Natural killer cell treated with Interleukin-12 subunit alpha and Interleukin-12 subunit beta and Interleukin-15 and Interleukin-18, amount 100 ng/mL, for 72 hours (primary cell): ENCODE measurements at regions not wholly inside any gene's neighbourhood (a gene's known extent, or its start where the extent isn't known, plus 50 kb on each side); places are given as distances from the start of the nearest gene placed in this dataset.
"Not testable (repeated sequence)": the region's sequence is repeated elsewhere in the genome, so short reads cannot be mapped to it uniquely, and the experiment has no call there.

ENCODE experiments used
- ATAC-seq, 2 donors: fragments of 150-1000 bp; cut with Tn5 transposase in 1 of 2; sonication (Bioruptor Pico), chemical (Tn5 transposase) in 1 of 2; 2 replicates each; pipeline ENCODE4 v1.10.0; 2021
- DNase-seq: peaks from one replicate; pipeline ENCODE4 v3.0.0; 2022; ENCODE audit warnings: low spot score
- H3K27ac Mint-ChIP-seq, 2 donors: 1 replicate in 1 of 2; 2 replicates in 1 of 2; pipeline ENCODE4 v1.8.0; 2022; ENCODE audit warnings: mixed read lengths in 2 of 2, mild to moderate bottlenecking in 1 of 2, moderate library complexity in 1 of 2
- H3K27me3 Mint-ChIP-seq, 2 donors: 1 replicate in 1 of 2; 2 replicates in 1 of 2; pipeline ENCODE4 v1.8.0; 2022; ENCODE audit warnings: mixed read lengths in 2 of 2
- H3K36me3 Mint-ChIP-seq: one replicate; pipeline ENCODE4 v1.8.0; 2022; ENCODE audit warnings: mixed read lengths
- H3K4me1 Mint-ChIP-seq, 2 donors: 1 replicate in 1 of 2; 2 replicates in 1 of 2; pipeline ENCODE4 v1.8.0; 2022; ENCODE audit warnings: low read depth in 2 of 2, mixed read lengths in 2 of 2, mild to moderate bottlenecking in 1 of 2
- H3K4me3 Mint-ChIP-seq: one replicate; pipeline ENCODE4 v1.8.0; 2022; ENCODE audit warnings: mixed read lengths
- H3K9me3 Mint-ChIP-seq: 2 replicates; pipeline ENCODE4 v1.8.0; 2022; ENCODE audit warnings: mixed read lengths

DNA sequence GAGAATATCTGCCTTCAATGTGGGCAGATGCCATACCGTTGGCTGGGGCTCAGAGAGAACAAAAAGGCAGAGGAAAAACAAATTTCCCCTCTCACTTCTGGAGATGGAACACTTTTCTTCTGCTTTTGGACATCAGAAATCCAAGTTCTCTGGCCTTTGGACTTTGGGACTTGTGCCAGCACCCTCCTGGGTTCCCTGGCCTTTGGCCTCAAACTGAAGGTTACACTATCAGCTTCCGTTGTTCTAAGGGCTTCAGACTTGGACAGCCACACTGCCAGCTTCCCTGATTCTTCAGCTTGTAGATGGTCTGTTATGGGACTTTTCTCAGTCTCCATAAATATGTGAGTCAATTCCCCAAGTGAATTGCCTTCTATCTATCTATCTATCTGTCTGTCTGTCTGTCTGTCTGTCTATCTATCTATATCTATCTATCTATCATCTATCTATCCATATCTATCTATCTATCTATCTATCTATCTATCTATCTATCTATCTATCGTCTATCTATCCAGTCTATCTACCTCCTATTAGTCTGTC lies 778.1 kb upstream of the TMPRSS15 start:
- Mint-ChIP-seq H3K9me3 (peaks cover 11% of the 10 kb centered on the region), H3K4me1 (no peaks in the 10 kb centered on the region), H3K36me3 (no peaks in the 10 kb centered on the region), H3K4me3 (no peak overlapping the region), H3K27ac (no peak overlapping the region), H3K27me3 (no peaks in the 10 kb centered on the region)
- ATAC-seq (no peak), DNase-seq (no peak)

DNA sequence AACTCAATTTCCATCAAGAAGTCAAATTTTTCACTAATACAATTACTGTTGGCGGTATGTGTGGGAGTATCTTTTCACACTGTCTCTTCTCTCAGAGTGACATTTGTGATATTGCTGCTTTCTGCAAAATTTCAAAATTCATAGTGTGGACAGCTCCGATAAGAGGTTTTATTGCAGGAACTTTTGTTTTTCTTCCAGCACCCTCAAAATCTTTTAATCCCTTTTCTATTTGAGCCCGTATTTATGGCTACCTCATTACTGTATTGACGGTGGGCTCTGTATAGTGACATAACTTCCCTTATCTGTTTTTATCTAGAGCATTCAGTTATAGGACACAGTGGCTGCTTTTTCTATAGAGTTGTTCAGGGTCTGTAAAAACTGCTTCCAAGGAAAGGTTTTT lies 794.4 kb upstream of the TMPRSS15 start:
- no peak for ATAC-seq
- peaks cover 23% of the 10 kb centered on the region for H3K9me3 Mint-ChIP-seq
- H3K4me3 Mint-ChIP-seq = no peak overlapping the region
- peaks cover 4% of the 10 kb centered on the region for H3K36me3 Mint-ChIP-seq
- DNase-seq = no peak
- H3K4me1 Mint-ChIP-seq = no peaks in the 10 kb centered on the region
- H3K27ac Mint-ChIP-seq = no peak overlapping the region
- no peaks in the 10 kb centered on the region for H3K27me3 Mint-ChIP-seq

DNA sequence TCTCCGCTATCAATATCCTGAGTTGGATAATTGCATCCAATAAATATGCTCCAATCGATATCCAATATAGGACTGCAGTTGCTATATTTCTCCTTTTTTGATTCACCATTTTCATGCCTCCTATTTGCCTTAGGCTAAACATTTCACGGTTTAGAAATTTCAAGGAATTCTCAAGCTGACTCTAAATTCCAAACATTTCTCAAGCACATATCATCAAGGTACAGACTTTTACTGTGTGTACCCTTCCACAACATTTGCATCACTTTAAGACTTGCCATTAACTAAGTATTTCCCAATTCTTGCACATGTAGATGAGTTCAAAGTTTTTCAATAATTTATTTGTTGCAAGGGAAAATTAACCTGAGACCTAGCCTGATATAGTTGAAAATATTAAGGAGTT lies 795.2 kb upstream of the TMPRSS15 start:
- Mint-ChIP-seq H3K27me3 (no peaks in the 10 kb centered on the region), H3K4me3 (no peak overlapping the region), H3K36me3 (peaks cover 4% of the 10 kb centered on the region), H3K4me1 (no peaks in the 10 kb centered on the region), H3K9me3 (peaks cover 28% of the 10 kb centered on the region), H3K27ac (no peak overlapping the region)
- DNase-seq (no peak), ATAC-seq (no peak)

DNA sequence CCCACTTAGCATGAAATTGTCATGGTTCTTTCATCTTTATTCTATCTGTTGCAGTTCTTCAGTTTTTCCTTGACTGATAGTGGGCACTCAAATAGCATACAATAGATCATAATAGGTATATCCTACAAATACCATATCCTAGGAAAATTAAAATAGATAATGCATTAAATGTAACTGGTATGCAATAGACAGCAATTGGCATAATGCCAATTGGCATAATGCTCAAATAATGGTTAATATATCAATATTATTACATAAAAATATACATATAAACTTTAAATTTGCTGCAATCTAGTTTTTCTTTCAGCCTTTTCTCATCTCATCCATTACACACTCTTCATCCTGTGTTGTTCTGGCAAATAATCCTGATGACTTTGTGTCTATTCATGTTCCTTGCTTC lies 814.6 kb upstream of the TMPRSS15 start:
- no peak for DNase-seq
- Mint-ChIP-seq H3K4me1 (no peaks in the 10 kb centered on the region), H3K27me3 (no peaks in the 10 kb centered on the region), H3K27ac (no peak overlapping the region), H3K36me3 (peaks cover 5% of the 10 kb centered on the region), H3K9me3 (peaks cover 16% of the 10 kb centered on the region), H3K4me3 (no peak overlapping the region)
- no peak for ATAC-seq

DNA sequence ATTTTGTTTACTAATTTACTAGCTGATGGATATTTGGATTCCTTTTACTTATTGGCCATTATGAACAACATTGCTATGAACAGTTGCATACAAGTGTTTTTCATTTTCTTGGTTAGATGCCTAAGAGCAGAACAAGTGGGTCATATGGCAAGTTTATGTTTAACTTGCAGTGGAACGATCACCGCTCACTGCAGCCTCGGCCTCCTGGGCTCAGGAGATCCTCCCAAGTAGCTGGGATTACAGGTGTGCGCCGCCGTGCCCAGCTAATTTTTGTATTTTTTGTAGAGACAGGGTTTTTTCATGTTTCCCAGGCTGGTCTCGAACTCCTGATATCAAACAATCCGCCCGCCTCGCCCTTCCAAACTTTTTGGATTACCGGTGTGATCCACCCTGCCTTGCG lies 820.5 kb upstream of the TMPRSS15 start:
- ATAC-seq (no peak), DNase-seq (no peak)
- Mint-ChIP-seq H3K27me3 (no peaks in the 10 kb centered on the region), H3K9me3 (peaks cover 7% of the 10 kb centered on the region), H3K4me3 (no peak overlapping the region), H3K27ac (no peak overlapping the region), H3K4me1 (no peaks in the 10 kb centered on the region), H3K36me3 (peaks cover 3% of the 10 kb centered on the region)

DNA sequence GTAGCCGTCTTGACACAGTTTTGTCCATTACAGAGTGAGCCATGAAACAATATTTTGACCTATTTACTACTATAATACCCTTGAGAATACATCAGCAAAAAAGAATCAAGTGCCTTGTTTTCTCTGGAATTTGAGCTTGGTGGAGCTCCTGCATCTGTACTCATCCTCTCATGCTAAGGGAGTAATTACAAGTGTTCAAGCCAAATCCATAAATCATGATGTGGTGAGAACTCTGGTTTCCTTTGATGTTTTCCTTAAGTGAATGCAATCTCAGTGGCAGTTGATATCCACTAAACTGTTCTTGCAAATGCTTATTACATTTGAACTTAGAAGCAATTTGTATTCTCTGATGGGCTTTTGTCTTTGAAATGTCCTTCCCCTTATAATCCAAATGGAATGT lies 824.6 kb upstream of the TMPRSS15 start:
- H3K4me1 Mint-ChIP-seq = no peaks in the 10 kb centered on the region
- H3K27me3 Mint-ChIP-seq = no peaks in the 10 kb centered on the region
- H3K36me3 Mint-ChIP-seq = peaks cover 4% of the 10 kb centered on the region
- no peak for DNase-seq
- H3K27ac Mint-ChIP-seq = no peak overlapping the region
- no peak overlapping the region for H3K4me3 Mint-ChIP-seq
- H3K9me3 Mint-ChIP-seq = peaks cover 9% of the 10 kb centered on the region
- ATAC-seq = no peak

DNA sequence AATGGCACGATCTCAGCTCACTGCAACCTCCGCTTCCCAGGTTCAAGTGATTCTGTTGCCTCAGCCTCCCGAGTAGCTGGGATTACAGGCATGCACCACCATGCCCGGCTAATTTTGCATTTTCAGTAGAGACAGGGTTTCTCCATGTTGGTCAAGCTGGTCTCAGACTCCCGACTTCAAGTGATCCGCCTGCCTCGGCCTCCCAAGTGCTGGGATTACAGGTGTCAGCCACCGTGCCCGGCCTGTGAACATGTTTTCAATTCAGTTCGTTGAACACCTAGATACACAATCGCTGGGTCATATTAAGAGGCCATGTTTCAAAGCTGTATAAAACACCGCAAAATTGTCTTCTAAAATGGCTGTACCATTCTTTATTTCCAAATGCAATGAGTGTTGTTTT lies 830.3 kb upstream of the TMPRSS15 start:
- not testable (repeated sequence) for ATAC-seq, H3K4me3 Mint-ChIP-seq, DNase-seq, H3K36me3 Mint-ChIP-seq, H3K9me3 Mint-ChIP-seq, H3K4me1 Mint-ChIP-seq, H3K27me3 Mint-ChIP-seq, H3K27ac Mint-ChIP-seq

DNA sequence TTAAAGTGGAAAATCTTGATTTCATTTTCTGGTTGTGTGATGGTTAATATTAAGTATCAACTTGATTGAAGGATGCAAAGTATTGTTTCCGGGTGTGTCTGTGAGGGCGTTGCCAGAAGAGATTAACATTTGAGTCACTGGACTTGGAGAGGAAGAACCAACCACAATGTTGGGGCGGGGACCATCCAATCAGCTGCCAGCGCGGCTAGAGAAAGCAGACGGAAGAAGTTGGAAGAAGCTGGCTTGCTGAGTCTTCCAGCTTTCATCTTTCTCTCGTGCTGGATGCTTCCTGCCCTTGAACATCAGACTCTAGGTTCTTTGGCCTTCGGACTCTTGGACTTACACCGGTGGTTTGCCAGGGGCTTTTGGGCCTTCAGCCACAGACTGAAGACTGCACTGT lies 832.6 kb upstream of the TMPRSS15 start:
- ATAC-seq = no peak
- H3K9me3 Mint-ChIP-seq = peaks cover 5% of the 10 kb centered on the region
- no peak for DNase-seq

DNA sequence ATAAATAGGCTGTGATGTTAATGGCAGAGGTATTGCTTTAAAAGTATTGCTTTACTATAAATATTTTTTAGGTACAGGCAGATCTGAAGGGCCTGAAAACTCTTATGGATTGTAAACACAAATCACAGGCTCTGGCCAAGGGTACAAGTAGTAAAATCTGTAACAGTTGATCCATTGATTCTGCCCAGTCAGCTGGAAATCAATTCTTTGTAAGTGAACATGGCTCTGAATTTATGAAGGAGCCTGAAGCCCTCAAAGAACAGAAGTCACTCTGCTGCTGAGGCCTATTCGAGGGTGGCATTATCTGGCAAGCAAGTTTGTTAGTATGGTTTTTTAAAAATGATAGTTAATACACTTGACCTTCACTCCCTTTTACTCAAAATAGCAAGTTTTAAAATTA lies 834.0 kb upstream of the TMPRSS15 start:
- no peak for DNase-seq
- H3K27ac Mint-ChIP-seq = no peak overlapping the region

More for the DNA sequence above, 832.6 kb upstream of the TMPRSS15 start:
- no peaks in the 10 kb centered on the region for H3K4me1 Mint-ChIP-seq
- H3K4me3 Mint-ChIP-seq = no peak overlapping the region
- H3K36me3 Mint-ChIP-seq = peaks cover 5% of the 10 kb centered on the region
- no peak overlapping the region for H3K27ac Mint-ChIP-seq
- H3K27me3 Mint-ChIP-seq = no peaks in the 10 kb centered on the region

DNA sequence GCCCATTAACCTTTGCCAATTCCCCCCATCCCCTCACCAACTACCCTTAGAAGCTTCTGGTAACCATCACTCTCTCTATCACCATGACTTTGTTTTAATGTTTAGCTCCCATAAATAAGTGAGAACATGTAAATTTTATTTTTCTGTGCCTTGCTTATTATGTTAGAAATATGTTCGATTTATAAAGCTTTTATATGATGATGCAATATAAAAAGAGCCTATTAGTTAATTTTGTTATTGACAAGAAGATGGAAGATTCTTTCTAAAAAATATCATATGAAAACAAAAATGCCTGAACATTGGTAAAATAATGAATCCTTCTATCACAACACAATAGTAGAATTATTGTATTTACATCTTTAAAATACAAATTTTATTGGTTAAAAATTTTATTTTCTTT lies 836.1 kb upstream of the TMPRSS15 start:
- no peaks in the 10 kb centered on the region for H3K27me3 Mint-ChIP-seq
- ATAC-seq (no peak), DNase-seq (no peak)
- H3K4me3 Mint-ChIP-seq = no peak overlapping the region
- H3K9me3 Mint-ChIP-seq = no peaks in the 10 kb centered on the region
- no peaks in the 10 kb centered on the region for H3K4me1 Mint-ChIP-seq
- H3K27ac Mint-ChIP-seq = no peak overlapping the region
- H3K36me3 Mint-ChIP-seq = no peaks in the 10 kb centered on the region

More for the DNA sequence above, 834.0 kb upstream of the TMPRSS15 start:
- Mint-ChIP-seq H3K4me1 (no peaks in the 10 kb centered on the region), H3K36me3 (peaks cover 5% of the 10 kb centered on the region), H3K9me3 (peaks cover under 1% of the 10 kb centered on the region), H3K27me3 (no peaks in the 10 kb centered on the region), H3K4me3 (no peak overlapping the region)
- ATAC-seq = no peak

DNA sequence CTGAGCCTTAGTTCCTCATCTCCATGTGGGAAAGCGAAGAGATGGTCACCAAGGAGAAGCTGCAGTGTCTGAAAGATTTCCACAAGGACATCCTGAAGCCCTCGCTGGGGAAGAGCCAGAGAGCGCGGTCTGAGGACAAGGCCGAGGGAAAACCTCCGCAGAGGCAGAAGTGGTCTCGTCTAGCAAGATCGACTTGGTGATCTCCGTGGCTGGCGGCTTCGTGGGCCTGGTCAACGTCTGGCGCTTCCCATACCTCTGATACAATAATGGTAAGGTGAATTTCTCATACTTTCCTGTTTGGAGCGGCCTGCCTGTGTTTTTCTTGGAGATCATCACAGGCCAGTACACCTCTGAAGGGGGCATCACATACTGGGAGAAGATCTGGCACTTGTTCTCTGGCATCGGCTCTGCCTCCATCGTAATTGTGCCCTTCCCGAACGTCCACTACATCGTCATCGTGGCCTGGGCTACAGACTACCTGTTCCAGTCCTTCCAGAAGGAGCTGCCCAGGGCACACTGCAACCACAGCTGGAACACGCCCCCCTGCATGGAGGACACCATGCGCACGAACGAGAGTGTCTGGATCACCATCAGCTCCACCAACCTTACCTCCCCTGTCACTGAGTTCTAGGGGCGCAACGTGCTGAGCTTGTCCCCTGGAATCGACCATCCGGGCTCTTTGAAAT lies 841.1 kb upstream of the TMPRSS15 start:
- H3K27me3 Mint-ChIP-seq = no peaks in the 10 kb centered on the region
- DNase-seq = no peak
- H3K4me1 Mint-ChIP-seq = no peaks in the 10 kb centered on the region
- H3K36me3 Mint-ChIP-seq = no peaks in the 10 kb centered on the region
- ATAC-seq = no peak
- no peak overlapping the region for H3K4me3 Mint-ChIP-seq
- H3K9me3 Mint-ChIP-seq = peaks cover 9% of the 10 kb centered on the region
- H3K27ac Mint-ChIP-seq = no peak overlapping the region

DNA sequence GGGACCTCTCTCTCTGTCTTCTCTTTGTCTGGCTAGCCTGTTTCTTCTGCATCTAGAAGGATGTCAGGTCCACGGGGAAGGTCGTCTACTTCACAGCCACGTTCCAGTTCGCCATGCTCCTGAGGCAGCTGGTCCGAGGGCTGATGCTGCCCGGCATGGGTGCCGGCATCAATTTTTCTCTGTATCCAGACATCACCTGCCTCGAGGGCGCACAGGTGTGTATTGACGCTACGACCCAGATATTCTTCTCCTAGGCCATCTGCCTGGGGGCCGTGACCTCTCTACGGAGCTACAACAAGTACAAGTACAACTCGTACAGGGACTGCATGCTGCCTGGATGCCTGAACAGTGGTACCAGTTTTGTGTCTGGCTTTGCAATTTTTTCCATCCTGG lies 841.6 kb upstream of the TMPRSS15 start:
- H3K9me3 Mint-ChIP-seq = peaks cover 11% of the 10 kb centered on the region
- no peak for DNase-seq
- H3K36me3 Mint-ChIP-seq = no peaks in the 10 kb centered on the region
- no peak overlapping the region for H3K4me3 Mint-ChIP-seq
- no peaks in the 10 kb centered on the region for H3K4me1 Mint-ChIP-seq
- no peak overlapping the region for H3K27ac Mint-ChIP-seq
- no peak for ATAC-seq
- no peaks in the 10 kb centered on the region for H3K27me3 Mint-ChIP-seq

DNA sequence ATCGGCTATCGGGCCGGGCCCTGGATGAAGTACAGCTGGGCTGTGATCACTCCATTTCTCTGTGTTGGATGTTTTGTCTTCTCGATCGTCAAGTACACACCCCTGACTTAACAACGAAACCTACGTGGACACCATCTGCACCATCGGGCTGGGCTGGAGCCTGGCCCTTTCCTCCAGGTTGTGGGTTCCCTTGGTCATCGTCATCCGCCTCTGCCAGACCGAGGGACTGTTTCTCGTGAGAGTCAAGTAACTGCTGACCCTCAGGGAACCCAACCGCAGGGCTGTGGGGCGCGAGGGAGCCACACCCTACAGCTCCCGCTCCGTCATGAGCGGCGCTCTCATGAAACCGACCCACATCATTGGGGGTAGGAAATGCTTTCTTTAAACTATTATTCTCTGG lies 842.4 kb upstream of the TMPRSS15 start:
- H3K27ac Mint-ChIP-seq = no peak overlapping the region
- H3K4me3 Mint-ChIP-seq = no peak overlapping the region
- peaks cover 4% of the 10 kb centered on the region for H3K36me3 Mint-ChIP-seq
- no peaks in the 10 kb centered on the region for H3K4me1 Mint-ChIP-seq
- DNase-seq = no peak
- peaks cover 15% of the 10 kb centered on the region for H3K9me3 Mint-ChIP-seq
- no peak for ATAC-seq
- no peaks in the 10 kb centered on the region for H3K27me3 Mint-ChIP-seq

DNA sequence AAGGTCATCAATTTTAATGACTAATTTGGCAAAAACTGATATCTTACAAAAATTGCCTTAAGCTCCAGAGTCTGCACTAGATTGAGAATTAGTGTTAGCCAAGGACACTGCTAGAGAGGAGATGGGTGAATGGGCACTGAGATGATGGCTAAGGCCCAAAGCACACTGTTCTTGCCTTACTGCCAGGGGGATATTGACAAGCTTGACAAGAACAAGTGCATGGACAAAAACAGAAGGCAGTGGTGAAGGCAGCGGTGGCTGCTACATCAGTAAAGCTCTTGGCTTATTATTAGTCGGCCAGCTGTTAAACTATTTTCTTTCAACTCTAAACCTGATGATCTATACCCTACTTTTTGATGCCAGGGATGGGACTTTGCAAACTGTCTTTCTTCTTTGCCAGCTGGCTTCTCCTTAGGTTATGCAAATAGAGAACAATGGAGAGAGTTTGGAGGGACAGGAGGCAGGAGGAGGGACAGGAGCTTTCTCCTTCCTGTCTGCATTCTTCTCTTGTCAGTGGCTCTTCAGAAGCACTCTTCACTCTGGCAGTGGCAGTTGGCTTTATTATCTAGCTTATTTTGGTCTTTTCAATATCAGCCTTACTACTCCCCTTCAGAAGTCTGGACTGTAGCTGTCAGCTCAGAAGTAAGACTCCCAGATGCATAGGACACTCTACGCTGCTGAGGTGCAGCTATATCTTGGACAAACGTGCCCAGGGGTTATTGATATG lies 853.5 kb upstream of the TMPRSS15 start:
- Mint-ChIP-seq H3K27me3 (no peaks in the 10 kb centered on the region), H3K27ac (no peak overlapping the region), H3K9me3 (peaks cover 8% of the 10 kb centered on the region), H3K36me3 (no peaks in the 10 kb centered on the region), H3K4me1 (no peaks in the 10 kb centered on the region), H3K4me3 (no peak overlapping the region)
- no peak for DNase-seq
- ATAC-seq = no peak
